Nucleus accumbens (tissue), 56 donors: ENCODE measurements at regions not wholly inside any gene's neighbourhood (a gene's known extent, or its start where the extent isn't known, plus 50 kb on each side); places are given as distances from the start of the nearest gene placed in this dataset.

ENCODE experiments used
- DNase-seq, 56 donors: peaks; one replicate each; lab custom pipeline; 2025; lab: John Stamatoyannopoulos, UW

DNA sequence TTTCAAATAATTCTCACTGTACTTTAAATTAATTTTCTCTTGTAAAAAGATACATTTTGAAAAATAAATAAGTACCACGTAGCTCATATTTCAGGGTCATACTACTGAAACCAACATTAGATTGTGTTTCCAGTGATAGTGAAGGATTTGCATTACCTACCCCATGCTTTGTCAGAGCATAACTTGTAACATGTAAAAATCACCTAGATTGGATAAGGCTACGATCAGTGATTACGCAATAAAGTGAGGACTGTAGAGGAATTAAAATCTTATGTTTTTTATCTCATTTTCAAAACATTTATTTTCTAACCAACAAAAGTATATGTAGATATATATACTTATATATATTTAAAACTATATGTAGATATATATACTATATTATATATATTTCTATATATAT is 89.4 kb upstream of the VRK2 start:
- no peak for DNase-seq

DNA sequence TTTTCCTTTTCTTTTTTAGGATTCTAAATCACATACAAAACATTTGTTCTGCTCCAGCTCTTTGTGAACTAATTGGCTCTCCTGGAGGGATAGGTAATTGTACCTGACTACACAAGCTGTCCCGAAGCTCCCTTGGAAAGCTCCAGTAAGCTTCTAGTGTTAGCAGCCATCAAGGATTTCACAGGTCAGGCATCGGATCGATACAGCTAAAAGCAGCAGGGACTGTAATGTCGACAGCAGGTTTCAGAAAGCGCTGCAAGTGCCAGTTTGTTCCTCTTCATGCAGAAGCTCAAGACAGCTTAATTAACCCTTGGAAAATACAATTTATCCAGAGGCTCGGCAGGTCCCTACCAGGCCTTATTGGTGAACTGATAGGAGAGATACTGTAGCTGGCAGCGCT is 87.2 kb upstream of the VRK2 start:
- DNase-seq: no peak

DNA sequence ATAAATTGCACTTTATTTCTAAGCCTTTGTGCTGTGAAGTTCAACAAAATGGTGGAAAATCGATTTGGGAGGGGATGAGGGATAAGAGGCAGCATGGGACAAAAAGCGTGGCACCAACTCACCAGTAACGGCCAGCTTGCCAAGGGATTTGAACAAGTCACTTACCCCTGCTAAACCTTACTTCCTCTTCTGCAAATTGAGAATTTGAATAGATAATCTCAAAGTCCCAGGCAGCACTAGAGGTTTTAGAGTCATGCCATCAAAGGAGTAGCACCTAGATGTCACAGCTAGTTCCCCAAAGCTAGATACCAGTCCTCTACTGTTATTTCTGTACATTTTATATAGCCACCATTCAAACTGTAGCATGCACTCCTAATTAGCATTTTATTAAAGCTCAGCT is 83.7 kb upstream of the VRK2 start:
- DNase-seq: no peak

DNA sequence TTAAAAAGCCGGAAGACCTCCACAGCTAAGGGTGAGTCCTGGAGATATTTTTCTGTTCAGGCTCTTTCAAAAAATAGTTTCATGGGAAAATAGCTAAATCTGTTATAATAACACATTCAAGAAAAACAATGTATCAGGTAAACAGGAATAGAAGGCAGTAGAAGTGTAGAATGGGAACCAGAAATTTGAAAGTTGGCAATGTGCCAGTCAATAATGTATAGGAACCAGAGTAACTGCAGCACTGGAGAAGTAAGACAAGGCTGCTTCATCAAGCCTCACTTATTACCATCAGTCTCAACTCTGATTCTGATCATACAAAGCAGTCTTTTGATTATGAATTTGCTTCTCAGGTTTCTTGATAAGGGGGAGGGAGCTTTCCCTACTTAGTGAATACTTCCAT is 81.4 kb upstream of the VRK2 start:
- DNase-seq: no peak

DNA sequence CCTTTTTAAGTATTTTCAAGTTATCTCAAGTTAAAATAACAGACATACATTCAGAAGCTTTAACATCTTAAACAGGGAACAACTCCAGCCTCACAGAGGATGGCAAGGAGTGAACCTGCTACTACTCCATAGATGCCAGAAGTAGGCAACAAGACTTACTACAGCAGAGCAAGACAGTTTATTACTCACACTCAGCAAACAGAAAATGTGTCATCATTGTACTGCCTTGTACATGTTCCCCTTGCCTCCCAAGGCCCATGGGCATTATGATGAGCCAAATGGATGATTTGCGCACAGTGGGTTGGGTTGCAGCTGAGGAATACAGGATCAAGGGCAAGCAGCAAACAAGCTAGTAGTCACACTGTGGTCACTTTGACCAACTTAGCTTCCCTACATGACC is 80.6 kb upstream of the VRK2 start:
- DNase-seq: no peak

DNA sequence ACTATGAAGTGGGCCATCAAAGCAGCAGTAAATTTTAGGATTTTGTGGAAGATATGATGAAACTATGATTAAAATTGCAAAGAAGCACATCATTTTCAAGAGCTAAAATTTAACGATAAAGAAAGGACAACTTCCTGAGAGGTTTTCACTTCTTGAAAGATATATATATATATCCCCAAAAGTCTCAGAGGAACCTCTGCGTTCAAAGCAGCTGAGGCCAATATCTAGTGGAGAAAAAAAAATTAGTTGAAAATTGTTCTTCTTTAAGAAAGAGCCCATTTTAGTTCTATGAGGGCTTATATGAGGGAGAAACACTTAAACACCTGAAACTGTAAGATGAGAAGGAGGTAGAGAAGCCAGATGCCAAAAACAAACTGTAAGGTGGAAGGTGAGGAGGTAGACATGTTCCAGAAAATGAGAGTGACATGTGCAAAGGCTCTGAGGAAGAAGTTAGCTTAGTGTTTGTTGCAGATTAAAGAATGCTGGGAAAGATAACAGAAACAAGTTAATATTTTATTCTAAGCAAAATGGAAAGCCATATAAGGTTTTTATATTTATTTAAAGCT is 72.9 kb upstream of the VRK2 start:
- no peak for DNase-seq

DNA sequence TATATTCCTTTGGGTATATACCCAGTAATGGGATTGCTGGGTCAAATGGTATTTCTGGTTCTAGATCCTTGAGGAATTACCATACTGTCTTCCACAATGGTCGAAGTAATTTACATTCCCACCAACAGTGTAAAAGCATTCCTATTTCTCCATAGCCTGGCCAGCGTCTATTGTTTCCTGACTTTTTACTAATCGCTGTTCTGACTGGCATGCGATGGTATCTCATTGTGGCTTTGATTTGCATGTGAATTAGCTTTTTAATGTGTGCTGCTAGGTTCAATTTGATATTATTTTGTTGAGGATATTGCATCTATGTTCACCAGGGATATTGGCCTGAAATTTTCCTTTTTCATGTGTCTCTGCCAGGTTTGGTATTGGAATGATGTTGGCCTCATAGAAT is 67.4 kb upstream of the VRK2 start:
- no peak for DNase-seq

DNA sequence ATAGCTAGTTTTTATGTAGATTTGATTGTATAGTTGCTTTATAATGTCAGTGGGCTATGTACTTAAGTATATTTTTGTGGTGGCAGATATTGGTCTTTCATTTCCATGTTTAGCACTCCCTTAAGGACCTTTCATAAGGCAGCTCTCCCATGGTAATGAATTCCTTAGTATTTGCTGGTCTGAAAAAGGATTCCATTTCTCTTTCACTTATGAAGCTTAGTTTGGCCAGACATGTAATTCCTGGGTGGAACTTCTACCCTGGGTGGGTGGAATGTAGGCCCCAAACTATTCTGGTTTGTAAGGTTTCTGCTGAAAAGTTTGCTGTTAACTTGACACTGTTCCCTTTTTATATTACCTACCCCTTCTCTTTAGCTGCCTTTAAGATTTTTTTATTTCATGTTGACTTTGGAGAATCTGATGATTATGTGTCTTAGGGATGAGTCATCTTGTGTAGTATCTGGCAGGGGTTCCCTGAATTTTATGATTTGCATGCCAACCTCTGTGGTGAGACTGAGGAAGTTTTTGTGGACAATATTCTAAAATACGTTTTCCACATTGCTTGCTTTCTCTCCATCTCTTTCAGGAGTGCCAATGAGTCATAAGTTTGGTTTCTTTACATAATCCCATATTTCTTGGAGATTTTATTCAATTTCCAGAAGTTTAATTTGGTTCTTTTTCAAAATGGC is 65.4 kb upstream of the VRK2 start:
- DNase-seq: no peak

DNA sequence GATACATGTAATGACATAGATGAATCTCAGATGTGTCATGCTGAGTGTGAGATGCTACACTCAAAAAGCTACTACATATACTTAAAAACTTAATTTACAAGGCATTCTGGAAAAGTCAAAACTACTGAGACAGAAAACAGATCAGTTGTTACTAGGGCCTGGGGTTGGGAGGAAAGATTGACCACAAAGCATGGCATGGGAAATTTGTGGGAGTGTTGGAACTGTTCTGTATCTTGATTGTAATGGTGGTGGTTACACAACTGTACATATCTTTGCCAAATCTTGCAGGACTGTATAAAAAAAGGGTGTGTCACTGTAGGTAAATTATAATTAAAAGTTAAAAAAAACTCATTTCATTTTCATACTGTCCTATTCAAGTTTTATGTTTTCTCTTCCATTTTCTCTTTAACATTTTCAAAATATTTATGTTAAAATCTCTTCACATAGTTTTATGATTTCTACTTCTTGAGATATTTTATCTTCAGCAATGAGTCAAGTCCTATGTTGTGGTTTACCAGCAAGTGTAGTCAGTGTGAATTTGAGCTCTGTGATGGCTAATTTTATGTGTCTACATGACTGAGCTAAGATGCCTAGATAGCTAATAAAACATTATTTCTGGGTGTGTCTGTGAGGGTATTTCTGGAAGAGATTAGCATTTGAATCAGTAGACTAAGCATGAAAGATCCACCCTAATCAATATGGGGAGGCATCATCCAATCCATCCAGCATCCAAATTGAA is 58.6 kb upstream of the VRK2 start:
- no peak for DNase-seq

DNA sequence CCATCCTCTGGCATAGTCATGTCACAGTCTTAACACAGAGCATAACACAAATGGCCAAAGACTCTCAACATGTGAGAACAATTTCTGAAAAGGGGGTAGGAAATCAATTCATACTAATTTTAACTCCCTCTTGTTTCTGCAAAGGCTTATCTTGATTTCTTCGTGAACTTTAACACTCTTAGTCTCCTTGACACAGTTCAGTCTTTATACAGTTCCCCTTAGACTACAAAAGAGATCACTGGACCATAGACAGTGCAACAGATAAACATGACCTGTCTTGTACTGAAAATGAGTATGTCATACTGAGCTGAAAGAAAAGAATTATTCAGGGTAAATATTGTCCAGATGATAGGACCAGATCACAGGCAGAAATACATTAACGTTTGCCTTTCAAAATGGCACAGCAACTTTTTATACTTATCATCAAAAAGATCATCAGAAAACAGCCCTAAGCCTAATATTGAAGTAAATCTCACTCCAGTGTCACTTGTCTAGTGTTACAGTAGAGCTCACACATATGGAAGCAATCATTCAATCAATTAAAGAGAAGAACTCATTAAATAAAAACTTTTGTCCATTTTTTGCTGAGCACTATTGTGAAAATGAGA is 56.4 kb upstream of the VRK2 start:
- DNase-seq: no peak
